Gastrocnemius medialis (tissue), 4 donors: ENCODE measurements at regions not wholly inside any gene's neighbourhood (a gene's known extent, or its start where the extent isn't known, plus 50 kb on each side); places are given as distances from the start of the nearest gene placed in this dataset.

Source experiments
- POLR2A ChIP-seq, 2 donors: fragments of 450-650 bp; IDR thresholded peaks; one replicate each; pipeline ENCODE4 v1.6.1; 2017; ENCODE audit warnings: antibody characterized with exemption in 2 of 2, mild to moderate bottlenecking in 2 of 2, moderate library complexity in 2 of 2
- TF ChIP-seq, protein P1 (sequence below), 5 experiments: fragments of 450-650 bp in 3 of 5; fragments of 200-600 bp in 2 of 5; sonication (generic) in 2 of 5; IDR thresholded peaks in 4 of 5; conservative IDR thresholded peaks in 1 of 5; 1 replicate in 4 of 5; 2 replicates in 1 of 5; pipeline ENCODE4 v1.5.1; 2016 to 2019; ENCODE audit warnings: antibody characterized with exemption in 5 of 5, mild to moderate bottlenecking in 3 of 5, moderate library complexity in 3 of 5

GRCh38 chr4:124111922-124112321 lies 600.6 kb downstream of the ANKRD50 start:
- TF ChIP-seq, protein P1, sequence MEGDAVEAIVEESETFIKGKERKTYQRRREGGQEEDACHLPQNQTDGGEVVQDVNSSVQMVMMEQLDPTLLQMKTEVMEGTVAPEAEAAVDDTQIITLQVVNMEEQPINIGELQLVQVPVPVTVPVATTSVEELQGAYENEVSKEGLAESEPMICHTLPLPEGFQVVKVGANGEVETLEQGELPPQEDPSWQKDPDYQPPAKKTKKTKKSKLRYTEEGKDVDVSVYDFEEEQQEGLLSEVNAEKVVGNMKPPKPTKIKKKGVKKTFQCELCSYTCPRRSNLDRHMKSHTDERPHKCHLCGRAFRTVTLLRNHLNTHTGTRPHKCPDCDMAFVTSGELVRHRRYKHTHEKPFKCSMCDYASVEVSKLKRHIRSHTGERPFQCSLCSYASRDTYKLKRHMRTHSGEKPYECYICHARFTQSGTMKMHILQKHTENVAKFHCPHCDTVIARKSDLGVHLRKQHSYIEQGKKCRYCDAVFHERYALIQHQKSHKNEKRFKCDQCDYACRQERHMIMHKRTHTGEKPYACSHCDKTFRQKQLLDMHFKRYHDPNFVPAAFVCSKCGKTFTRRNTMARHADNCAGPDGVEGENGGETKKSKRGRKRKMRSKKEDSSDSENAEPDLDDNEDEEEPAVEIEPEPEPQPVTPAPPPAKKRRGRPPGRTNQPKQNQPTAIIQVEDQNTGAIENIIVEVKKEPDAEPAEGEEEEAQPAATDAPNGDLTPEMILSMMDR (IDR thresholded peaks at IDR 0.05 in 4 of 5, conservative IDR thresholded peaks at IDR 0.05 in 1 of 5), result peak; percentile 57 to 73 (median 66)
- TF ChIP-seq POLR2A (IDR thresholded peaks at IDR 0.05), result no peak
